Uterus (tissue), 3 donors: ENCODE measurements at regions not wholly inside any gene's neighbourhood (a gene's known extent, or its start where the extent isn't known, plus 50 kb on each side); places are given as distances from the start of the nearest gene placed in this dataset.

Experiments
- DNase-seq, 2 donors: peaks; one replicate each; pipeline ENCODE4 v3.0.0-alpha.2; 2019 to 2020
- H3K27ac ChIP-seq, 2 donors: fragments of 200-600 bp; sonication (generic); 1 replicate in 1 of 2; 2 replicates in 1 of 2; pipeline ENCODE4 v1.5.1; 2016 to 2018
- H3K27me3 ChIP-seq, 2 donors: fragments of 200-600 bp; sonication (generic); one replicate each; pipeline ENCODE4 v1.5.1; 2018 to 2019; ENCODE audit warnings: control low read depth in 1 of 2
- H3K36me3 ChIP-seq, 2 donors: fragments of 200-600 bp; sonication (generic); one replicate each; pipeline ENCODE4 v1.5.1; 2019; ENCODE audit warnings: control low read depth in 1 of 2
- H3K4me1 ChIP-seq, 2 donors: fragments of 200-600 bp; sonication (generic); one replicate each; pipeline ENCODE4 v1.5.1; 2018 to 2019; ENCODE audit warnings: control low read depth in 1 of 2
- H3K4me3 ChIP-seq, 2 donors: fragments of 200-600 bp; sonication (generic); 1 replicate in 1 of 2; 2 replicates in 1 of 2; pipeline ENCODE4 v1.5.1; 2018 to 2019; ENCODE audit warnings: mild to moderate bottlenecking in 1 of 2
- H3K9me3 ChIP-seq, 2 donors: fragments of 200-600 bp; sonication (generic); one replicate each; pipeline ENCODE4 v1.5.1; 2019; ENCODE audit warnings: control low read depth in 1 of 2
- CTCF ChIP-seq, 4 experiments: fragments of 200-600 bp in 2 of 4; fragments of 450-650 bp in 2 of 4; sonication (generic) in 2 of 4; IDR thresholded peaks; one replicate each; pipeline ENCODE4 v1.5.1; 2016 to 2019; ENCODE audit warnings: antibody characterized with exemption in 4 of 4, mild to moderate bottlenecking in 2 of 4, moderate library complexity in 1 of 4
- POLR2A ChIP-seq, 2 donors: fragments of 450-650 bp; IDR thresholded peaks; one replicate each; pipeline ENCODE4 v1.6.1; 2016; ENCODE audit warnings: antibody characterized with exemption in 2 of 2, mild to moderate bottlenecking in 1 of 2, moderate library complexity in 1 of 2
- intact Hi-C: fragments of 100-400 bp; cut with DNase I; formaldehyde crosslinking; loops from one replicate; pipeline ENCODE4 v1.15.1; 2023; ENCODE audit warnings: low total_unique reads
- donor health status: DM: yes; HTN: yes; CAD: no.

- H3K27ac ChIP-seq: no peak overlapping the region
- no peak for DNase-seq
- TF ChIP-seq POLR2A (IDR thresholded peaks at IDR 0.05) (no peak), CTCF (IDR thresholded peaks at IDR 0.05) (no peak)
These were observed 86.1 kb upstream of the TCF21 start for GRCh38 chr6:133802861-133803260.

GRCh38 chr6:133804265-133804664 lies 84.6 kb upstream of the TCF21 start:
- Histone ChIP-seq H3K4me1 (peaks cover 0 to 4% of the 10 kb centered on the region in 2 donors), H3K4me3 (no peak overlapping the region), H3K9me3 (no peaks in the 10 kb centered on the region), H3K27ac (no peak overlapping the region), H3K36me3 (no peaks in the 10 kb centered on the region), H3K27me3 (no peaks in the 10 kb centered on the region)
- intact Hi-C loops: no loop called here
- TF ChIP-seq POLR2A (IDR thresholded peaks at IDR 0.05): no peak
- TF ChIP-seq CTCF (IDR thresholded peaks at IDR 0.05): no peak
- DNase-seq: peak in 1 of 2 donors; percentile 21

More at GRCh38 chr6:133802861-133803260, 86.1 kb upstream of the TCF21 start:
- peaks cover 0 to 4% of the 10 kb centered on the region in 2 donors for H3K4me1 ChIP-seq
- H3K4me3 ChIP-seq: no peak overlapping the region
- no peaks in the 10 kb centered on the region for H3K27me3 ChIP-seq
- no peaks in the 10 kb centered on the region for H3K36me3 ChIP-seq
- H3K9me3 ChIP-seq: no peaks in the 10 kb centered on the region
- intact Hi-C loops: no loop called here

- Histone ChIP-seq H3K4me3 (no peak overlapping the region), H3K36me3 (no peaks in the 10 kb centered on the region), H3K27me3 (no peaks in the 10 kb centered on the region), H3K9me3 (no peaks in the 10 kb centered on the region), H3K27ac (no peak overlapping the region), H3K4me1 (peaks cover 0 to 4% of the 10 kb centered on the region in 2 donors)
- DNase-seq: no peak
- intact Hi-C loops: no loop called here
- no peak for TF ChIP-seq CTCF (IDR thresholded peaks at IDR 0.05)
- TF ChIP-seq POLR2A (IDR thresholded peaks at IDR 0.05): no peak
These were observed 83.0 kb upstream of the TCF21 start for GRCh38 chr6:133805876-133806275.

- Histone ChIP-seq H3K4me3 (no peak overlapping the region), H3K36me3 (no peaks in the 10 kb centered on the region), H3K9me3 (no peaks in the 10 kb centered on the region), H3K4me1 (peaks cover 0 to 4% of the 10 kb centered on the region in 2 donors), H3K27ac (no peak overlapping the region), H3K27me3 (no peaks in the 10 kb centered on the region)
- no peak for DNase-seq
- no peak for TF ChIP-seq CTCF (IDR thresholded peaks at IDR 0.05)
- TF ChIP-seq POLR2A (IDR thresholded peaks at IDR 0.05): no peak
- intact Hi-C loops: no loop called here
These were observed 82.4 kb upstream of the TCF21 start for GRCh38 chr6:133806382-133807140.

- no peak overlapping the region for H3K27ac ChIP-seq
- H3K27me3 ChIP-seq: no peaks in the 10 kb centered on the region
- H3K9me3 ChIP-seq: no peaks in the 10 kb centered on the region
- H3K36me3 ChIP-seq: no peaks in the 10 kb centered on the region
- no peak overlapping the region for H3K4me3 ChIP-seq
- TF ChIP-seq CTCF (IDR thresholded peaks at IDR 0.05) (no peak), POLR2A (IDR thresholded peaks at IDR 0.05) (no peak)
- no peak for DNase-seq
- intact Hi-C loops: no loop called here
- peaks cover 0 to 4% of the 10 kb centered on the region in 2 donors for H3K4me1 ChIP-seq
These were observed 81.4 kb upstream of the TCF21 start for GRCh38 chr6:133807501-133807900.
